DOHH2 (cell line): ENCODE measurements at regions not wholly inside any gene's neighbourhood (a gene's known extent, or its start where the extent isn't known, plus 50 kb on each side); places are given as distances from the start of the nearest gene placed in this dataset.

Experiments
- CTCF ChIP-seq: fragments of 200-600 bp; sonication (generic); IDR thresholded peaks from one replicate; pipeline ENCODE4 v1.5.1; 2014; ENCODE audit warnings: antibody characterized with exemption, mild to moderate bottlenecking, low read depth, low read length; ENCODE audit not compliant: poor library complexity, severe bottlenecking
- EZH2phosphoT487 ChIP-seq: fragments of 200-600 bp; sonication (generic); IDR thresholded peaks from 2 replicates; pipeline ENCODE4 v1.6.1; 2017; ENCODE audit warnings: borderline replicate concordance, mild to moderate bottlenecking, antibody characterized with exemption, low read length, moderate library complexity, mixed read lengths

DNA sequence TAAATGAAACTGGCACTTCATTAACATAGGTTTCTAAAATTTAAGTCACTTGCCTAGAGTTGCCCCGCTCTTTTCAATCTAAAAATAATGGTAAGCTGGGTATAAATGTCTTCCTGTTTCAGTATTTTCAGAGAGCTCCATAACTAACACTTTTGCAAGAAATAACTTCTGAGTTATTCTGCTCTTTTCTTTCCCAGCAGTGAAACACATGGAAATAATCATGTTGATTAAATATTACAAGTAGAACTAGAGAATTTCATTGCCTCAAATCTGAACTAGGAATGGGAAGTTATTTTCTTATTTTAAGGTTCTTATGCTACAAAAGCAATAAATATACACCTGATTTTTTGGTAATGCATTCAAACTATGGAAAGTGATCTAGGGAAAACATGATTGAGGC, 257.4 kb downstream of the IKZF2 start:
- TF ChIP-seq CTCF (no peak), EZH2phosphoT487 (no peak)
